D341Med (cell line): ENCODE measurements at regions not wholly inside any gene's neighbourhood (a gene's known extent, or its start where the extent isn't known, plus 50 kb on each side); places are given as distances from the start of the nearest gene placed in this dataset.

ENCODE experiments used
- DNase-seq: peaks from one replicate; pipeline ENCODE4 v3.0.0; 2012; ENCODE audit warnings: low spot score

DNA sequence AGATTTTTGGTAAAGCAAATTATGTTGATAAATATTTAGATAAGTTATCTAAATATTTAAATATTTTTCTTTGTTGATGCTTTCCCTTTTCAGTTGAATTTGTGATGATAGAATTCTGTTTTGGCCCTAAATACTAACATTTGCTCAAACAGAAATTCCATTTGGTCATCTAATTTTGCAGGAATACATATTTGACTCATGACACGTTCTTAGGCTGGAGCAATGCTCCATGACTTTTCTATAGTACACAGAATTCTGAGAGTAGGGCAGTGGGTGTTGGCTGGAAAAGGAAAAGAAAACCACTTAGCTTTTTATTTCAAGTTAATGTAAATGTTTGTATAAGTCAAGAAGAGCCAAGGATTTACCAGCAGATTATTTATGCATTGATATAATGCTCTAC, 58.6 kb upstream of the GK2 start:
- DNase-seq: no peak
